Ectodermal cell (in vitro differentiated cells): ENCODE measurements at regions not wholly inside any gene's neighbourhood (a gene's known extent, or its start where the extent isn't known, plus 50 kb on each side); places are given as distances from the start of the nearest gene placed in this dataset.

Experiments
- H3K27ac ChIP-seq: 2 replicates; pipeline ENCODE4 v1.7.0; 2013; ENCODE audit warnings: mild to moderate bottlenecking, low read depth, low read length; ENCODE audit not compliant: insufficient read depth, poor library complexity, severe bottlenecking
- H3K27me3 ChIP-seq: 2 replicates; pipeline ENCODE4 v1.7.0; 2013; ENCODE audit warnings: mild to moderate bottlenecking, low read length; ENCODE audit not compliant: insufficient read depth, control insufficient read depth, poor library complexity, severe bottlenecking
- H3K36me3 ChIP-seq: one replicate; pipeline ENCODE4 v1.7.0; 2013; ENCODE audit warnings: low read length; ENCODE audit not compliant: control insufficient read depth, insufficient read depth
- H3K4me1 ChIP-seq: one replicate; pipeline ENCODE4 v1.7.0; 2013; ENCODE audit warnings: low read length; ENCODE audit not compliant: control insufficient read depth, insufficient read depth
- H3K4me3 ChIP-seq: 2 replicates; pipeline ENCODE4 v1.7.0; 2013; ENCODE audit warnings: low read depth, low read length, control low read depth; ENCODE audit not compliant: insufficient read depth
- H3K9me3 ChIP-seq: 2 replicates; pipeline ENCODE4 v1.7.0; 2013; ENCODE audit warnings: mild to moderate bottlenecking, low read length, moderate library complexity; ENCODE audit not compliant: control insufficient read depth
- WGBS, 2 experiments: methylation state at CpG; one replicate each; pipeline ENCODE4 v1.1.7; 2013; ENCODE audit warnings: missing lambda C conversion rate in 2 of 2; 5-methylcytosine and 5-hydroxymethylcytosine counted together

- H3K9me3 ChIP-seq, result no peaks in the 10 kb centered on the region
- H3K4me1 ChIP-seq, result no peaks in the 10 kb centered on the region
- no peak overlapping the region for H3K27ac ChIP-seq
- H3K27me3 ChIP-seq, result no peaks in the 10 kb centered on the region
- no peak overlapping the region for H3K4me3 ChIP-seq
- H3K36me3 ChIP-seq, result no peaks in the 10 kb centered on the region
- 100% methylated on average over 2 of the region's 2 CpGs for WGBS, 2 experiments
These were observed 415.1 kb downstream of the ADGRL2 start for GRCh38 chr1:82215853-82216175.

- Histone ChIP-seq H3K4me3 (no peak overlapping the region), H3K4me1 (no peaks in the 10 kb centered on the region), H3K27ac (no peak overlapping the region), H3K27me3 (no peaks in the 10 kb centered on the region), H3K36me3 (no peaks in the 10 kb centered on the region), H3K9me3 (no peaks in the 10 kb centered on the region)
- 95% methylated on average over 11 of the region's 11 CpGs for WGBS, 2 experiments
These were observed 414.5 kb downstream of the ADGRL2 start for GRCh38 chr1:82215056-82215852.

GRCh38 chr1:82214606-82215005, 413.9 kb downstream of the ADGRL2 start:
- Histone ChIP-seq H3K9me3 (no peaks in the 10 kb centered on the region), H3K4me1 (no peaks in the 10 kb centered on the region), H3K27me3 (no peaks in the 10 kb centered on the region), H3K27ac (no peak overlapping the region), H3K4me3 (no peak overlapping the region), H3K36me3 (no peaks in the 10 kb centered on the region)

GRCh38 chr1:82197606-82198005, 396.9 kb downstream of the ADGRL2 start:
- Histone ChIP-seq H3K4me1 (peaks cover 6% of the 10 kb centered on the region), H3K27ac (no peak overlapping the region), H3K27me3 (no peaks in the 10 kb centered on the region), H3K4me3 (no peak overlapping the region), H3K9me3 (no peaks in the 10 kb centered on the region), H3K36me3 (no peaks in the 10 kb centered on the region)
- 94 to 100% methylated on average over 1 to 3 of the region's 3 CpGs for WGBS, 2 experiments

- H3K9me3 ChIP-seq, result no peaks in the 10 kb centered on the region
- no peak overlapping the region for H3K4me3 ChIP-seq
- H3K27me3 ChIP-seq, result no peaks in the 10 kb centered on the region
- no peak overlapping the region for H3K27ac ChIP-seq
- WGBS, 2 experiments, result 91 to 93% methylated on average over 3 of the region's 3 CpGs
- peaks cover 6% of the 10 kb centered on the region for H3K4me1 ChIP-seq
- H3K36me3 ChIP-seq, result no peaks in the 10 kb centered on the region
These were observed 394.5 kb downstream of the ADGRL2 start for GRCh38 chr1:82195245-82195644.

GRCh38 chr1:82185084-82185483, 384.4 kb downstream of the ADGRL2 start:
- H3K36me3 ChIP-seq, result no peaks in the 10 kb centered on the region
- no peaks in the 10 kb centered on the region for H3K27me3 ChIP-seq
- no peak overlapping the region for H3K4me3 ChIP-seq
- H3K9me3 ChIP-seq, result no peaks in the 10 kb centered on the region
- WGBS, 2 experiments, result 94 to 98% methylated on average over 3 of the region's 3 CpGs
- no peaks in the 10 kb centered on the region for H3K4me1 ChIP-seq
- H3K27ac ChIP-seq, result no peak overlapping the region

- H3K4me3 ChIP-seq, result no peak overlapping the region
- WGBS, 2 experiments, result 97 to 100% methylated on average over 1 of the region's 1 CpG
These were observed 381.1 kb downstream of the ADGRL2 start for GRCh38 chr1:82181846-82182245.

GRCh38 chr1:82179131-82179530, 378.4 kb downstream of the ADGRL2 start:
- H3K9me3 ChIP-seq, result no peaks in the 10 kb centered on the region
- H3K27ac ChIP-seq, result no peak overlapping the region
- H3K27me3 ChIP-seq, result no peaks in the 10 kb centered on the region
- no peaks in the 10 kb centered on the region for H3K36me3 ChIP-seq
- H3K4me3 ChIP-seq, result no peak overlapping the region
- no peaks in the 10 kb centered on the region for H3K4me1 ChIP-seq

More at GRCh38 chr1:82181846-82182245, 381.1 kb downstream of the ADGRL2 start:
- no peaks in the 10 kb centered on the region for H3K36me3 ChIP-seq
- H3K27me3 ChIP-seq, result no peaks in the 10 kb centered on the region
- H3K27ac ChIP-seq, result no peak overlapping the region
- no peaks in the 10 kb centered on the region for H3K9me3 ChIP-seq
- no peaks in the 10 kb centered on the region for H3K4me1 ChIP-seq

GRCh38 chr1:82177192-82177591, 376.5 kb downstream of the ADGRL2 start:
- Histone ChIP-seq H3K4me1 (no peaks in the 10 kb centered on the region), H3K27ac (no peak overlapping the region), H3K36me3 (no peaks in the 10 kb centered on the region), H3K4me3 (no peak overlapping the region), H3K27me3 (no peaks in the 10 kb centered on the region), H3K9me3 (no peaks in the 10 kb centered on the region)
- WGBS, 2 experiments, result 85 to 89% methylated on average over 1 of the region's 1 CpG

- H3K27me3 ChIP-seq, result no peaks in the 10 kb centered on the region
- no peak overlapping the region for H3K27ac ChIP-seq
- H3K4me3 ChIP-seq, result no peak overlapping the region
- H3K36me3 ChIP-seq, result no peaks in the 10 kb centered on the region
- no peaks in the 10 kb centered on the region for H3K4me1 ChIP-seq
- WGBS, 2 experiments, result 96 to 100% methylated on average over 1 of the region's 2 CpGs
- H3K9me3 ChIP-seq, result no peaks in the 10 kb centered on the region
These were observed 371.2 kb downstream of the ADGRL2 start for GRCh38 chr1:82171955-82172354.

GRCh38 chr1:82168482-82168881, 367.7 kb downstream of the ADGRL2 start:
- 100% methylated on average over 1 of the region's 3 CpGs for WGBS, 2 experiments

More at GRCh38 chr1:82168482-82168881, 367.7 kb downstream of the ADGRL2 start:
- Histone ChIP-seq H3K27ac (no peak overlapping the region), H3K4me3 (no peak overlapping the region), H3K27me3 (no peaks in the 10 kb centered on the region), H3K36me3 (no peaks in the 10 kb centered on the region), H3K9me3 (no peaks in the 10 kb centered on the region), H3K4me1 (no peaks in the 10 kb centered on the region)
